ENCODE measurements at regions not wholly inside any gene's neighbourhood (a gene's known extent, or its start where the extent isn't known, plus 50 kb on each side); places are given as distances from the start of the nearest gene placed in this dataset.

GRCh38 chr16:64151990-64152767 is 969.7 kb downstream of the CDH11 start:
- no peak for DNase-seq
- intact Hi-C loops (cut with DNase I) = no loop called here

GRCh38 chr16:64150193-64150592 is 971.7 kb downstream of the CDH11 start:
- no peak for DNase-seq
- intact Hi-C loops (cut with DNase I) = no loop called here

GRCh38 chr16:64149756-64150155 is 972.1 kb downstream of the CDH11 start:
- intact Hi-C loops (cut with DNase I) = no loop called here

GRCh38 chr16:64148356-64148755 is 973.5 kb downstream of the CDH11 start:
- DNase-seq = no peak
- intact Hi-C loops (cut with DNase I) = no loop called here

More at GRCh38 chr16:64149756-64150155, 972.1 kb downstream of the CDH11 start:
- no peak for DNase-seq

GRCh38 chr16:64147941-64148340 is 973.9 kb downstream of the CDH11 start:
- intact Hi-C loops (cut with DNase I) = no loop called here
- no peak for DNase-seq

- intact Hi-C loops (cut with DNase I) = no loop called here
- no peak for DNase-seq
These were observed 977.2 kb downstream of the CDH11 start for GRCh38 chr16:64144617-64145016.

GRCh38 chr16:64138621-64139020 is 983.2 kb downstream of the CDH11 start:
- intact Hi-C loops (cut with DNase I) = no loop called here

GRCh38 chr16:64138006-64138405 is 983.9 kb downstream of the CDH11 start:
- DNase-seq = no peak
- intact Hi-C loops (cut with DNase I) = no loop called here

More at GRCh38 chr16:64138621-64139020, 983.2 kb downstream of the CDH11 start:
- DNase-seq = no peak

GRCh38 chr16:64136743-64137142 is 985.1 kb downstream of the CDH11 start:
- DNase-seq = no peak
- intact Hi-C loops (cut with DNase I) = no loop called here

- intact Hi-C loops (cut with DNase I) = no loop called here
- no peak for DNase-seq
These were observed 985.5 kb downstream of the CDH11 start for GRCh38 chr16:64136314-64136713.

- DNase-seq = no peak
- intact Hi-C loops (cut with DNase I) = no loop called here
These were observed 988.5 kb downstream of the CDH11 start for GRCh38 chr16:64133366-64133765.

- peak in 1 of 10 donors; percentile 39 for DNase-seq
- intact Hi-C loops (cut with DNase I) = no loop called here
These were observed 989.0 kb downstream of the CDH11 start for GRCh38 chr16:64132759-64133361.

GRCh38 chr16:64132190-64132589 is 989.7 kb downstream of the CDH11 start:
- DNase-seq = no peak
- intact Hi-C loops (cut with DNase I) = no loop called here

GRCh38 chr16:64131423-64131822 is 990.4 kb downstream of the CDH11 start:
- intact Hi-C loops (cut with DNase I) = no loop called here
- DNase-seq = no peak

- intact Hi-C loops (cut with DNase I) = no loop called here
- no peak for DNase-seq
These were observed 991.7 kb downstream of the CDH11 start for GRCh38 chr16:64130140-64130539.

- DNase-seq = no peak
- intact Hi-C loops (cut with DNase I) = no loop called here
These were observed 999.7 kb downstream of the CDH11 start for GRCh38 chr16:64122177-64122576.

GRCh38 chr16:64121473-64121872 is 1000.4 kb downstream of the CDH11 start:
- intact Hi-C loops (cut with DNase I) = no loop called here
- no peak for DNase-seq

- intact Hi-C loops (cut with DNase I) = no loop called here
- DNase-seq = no peak
These were observed 1005.7 kb downstream of the CDH11 start for GRCh38 chr16:64116151-64116550.

- DNase-seq = no peak
- intact Hi-C loops (cut with DNase I) = no loop called here
These were observed 1012.6 kb downstream of the CDH11 start for GRCh38 chr16:64109241-64109640.

- intact Hi-C loops (cut with DNase I) = no loop called here
- no peak for DNase-seq
These were observed 1019.2 kb downstream of the CDH11 start for GRCh38 chr16:64102654-64103053.

- intact Hi-C loops (cut with DNase I) = no loop called here
- no peak for DNase-seq
These were observed 1023.4 kb downstream of the CDH11 start for GRCh38 chr16:64098451-64098850.

GRCh38 chr16:64096689-64097088 is 1025.2 kb downstream of the CDH11 start:
- intact Hi-C loops (cut with DNase I) = no loop called here
- no peak for DNase-seq

Data from posterior cingulate gyrus (tissue), 11 donors.